Activated CD4-positive, alpha-beta T cell treated with anti-CD3 and anti-CD28 coated beads, Interleukin-2, amount 10 ng/mL, durations not matched to agents 7 days and 5 days (primary cell): ENCODE measurements at regions not wholly inside any gene's neighbourhood (a gene's known extent, or its start where the extent isn't known, plus 50 kb on each side); places are given as distances from the start of the nearest gene placed in this dataset.
"Not testable (repeated sequence)": the region's sequence is repeated elsewhere in the genome, so short reads cannot be mapped to it uniquely, and the experiment has no call there.

ENCODE experiments used
- CTCF ChIA-PET: fragments of 350-600 bp; sonication (Branson Sonifier 250); formaldehyde crosslinking; loops from one replicate; lab custom pipeline; 2021; ENCODE audit warnings: antibody characterized with exemption; lab: Charles Lee
- POLR2A ChIA-PET: fragments of 350-600 bp; sonication (Branson Sonifier 250); formaldehyde crosslinking; loops from one replicate; lab custom pipeline; 2021; ENCODE audit warnings: antibody characterized with exemption; lab: Charles Lee
- DNase-seq: peaks from one replicate; pipeline ENCODE4 v3.0.0-alpha.2; 2020
- H3K27ac Mint-ChIP-seq: one replicate; pipeline ENCODE4 v1.8.0; 2021; ENCODE audit warnings: mild to moderate bottlenecking, moderate library complexity, mixed read lengths
- H3K27me3 Mint-ChIP-seq: one replicate; pipeline ENCODE4 v1.8.0; 2021; ENCODE audit warnings: mixed read lengths
- H3K36me3 Mint-ChIP-seq: one replicate; pipeline ENCODE4 v1.8.0; 2021; ENCODE audit warnings: low read depth, mixed read lengths
- H3K4me1 Mint-ChIP-seq: one replicate; pipeline ENCODE4 v1.8.0; 2021; ENCODE audit warnings: mixed read lengths
- H3K4me3 Mint-ChIP-seq: one replicate; pipeline ENCODE4 v1.8.0; 2021; ENCODE audit warnings: mild to moderate bottlenecking, moderate library complexity, mixed read lengths
- H3K9me3 Mint-ChIP-seq: one replicate; pipeline ENCODE4 v1.8.0; 2021; ENCODE audit warnings: mixed read lengths

GRCh38 chr13:66237411-66238062, 992.6 kb downstream of the PCDH9 start:
- ChIA-PET POLR2A (no interaction called here), CTCF (no interaction called here)
- no peaks in the 10 kb centered on the region for H3K4me1 Mint-ChIP-seq
- no peak overlapping the region for H3K4me3 Mint-ChIP-seq
- no peak overlapping the region for H3K27ac Mint-ChIP-seq
- no peaks in the 10 kb centered on the region for H3K27me3 Mint-ChIP-seq
- no peaks in the 10 kb centered on the region for H3K36me3 Mint-ChIP-seq
- H3K9me3 Mint-ChIP-seq, result peaks cover 3% of the 10 kb centered on the region
- DNase-seq, result no peak

DNA sequence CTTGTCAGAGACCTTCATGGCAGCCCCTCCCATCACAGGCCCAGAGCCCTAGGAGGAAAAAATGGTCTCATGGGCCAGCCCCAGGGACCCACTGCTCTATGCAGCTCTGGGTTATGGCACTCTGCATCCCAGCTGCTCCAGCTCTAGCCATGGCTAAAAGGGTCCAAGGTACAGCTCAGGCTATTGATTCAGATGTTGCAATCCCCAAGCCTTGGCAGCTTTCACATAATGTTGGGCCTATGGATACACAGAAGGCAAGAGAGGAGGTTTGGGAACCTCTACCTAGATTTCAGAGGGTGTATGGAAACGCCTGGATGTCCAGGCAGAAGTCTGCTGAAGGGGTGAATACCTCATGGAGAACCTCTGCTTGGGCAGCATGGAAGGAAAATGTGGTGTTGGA, 996.0 kb downstream of the PCDH9 start:
- Mint-ChIP-seq H3K27me3 (no peaks in the 10 kb centered on the region), H3K27ac (no peak overlapping the region), H3K4me1 (no peaks in the 10 kb centered on the region), H3K36me3 (no peaks in the 10 kb centered on the region), H3K9me3 (peaks cover 3% of the 10 kb centered on the region), H3K4me3 (no peak overlapping the region)
- POLR2A ChIA-PET, result no interaction called here
- CTCF ChIA-PET, result no interaction called here
- DNase-seq, result no peak

DNA sequence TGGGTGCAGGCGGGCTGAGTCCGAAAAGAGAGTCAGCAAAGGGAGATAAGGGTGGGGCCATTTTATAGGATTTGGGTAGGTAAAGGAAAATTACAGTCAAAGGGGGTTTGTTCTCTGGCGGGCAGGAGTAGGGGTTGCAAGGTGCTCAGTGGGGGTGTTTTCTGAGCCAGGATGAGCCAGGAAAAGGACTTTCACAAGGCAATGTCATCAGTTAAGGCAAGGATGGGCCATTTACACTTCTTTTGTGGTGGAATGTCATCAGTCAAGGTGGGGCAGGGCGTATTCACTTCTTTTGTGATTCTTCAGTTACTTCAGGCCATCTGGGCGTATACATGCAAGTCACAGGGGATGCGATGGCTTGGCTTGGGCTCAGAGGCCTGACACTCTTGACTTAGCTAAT, 998.2 kb downstream of the PCDH9 start:
- H3K4me3 Mint-ChIP-seq, H3K27ac Mint-ChIP-seq, H3K9me3 Mint-ChIP-seq, CTCF ChIA-PET, H3K27me3 Mint-ChIP-seq, H3K36me3 Mint-ChIP-seq, POLR2A ChIA-PET, DNase-seq, H3K4me1 Mint-ChIP-seq: not testable (repeated sequence)

- no peaks in the 10 kb centered on the region for H3K36me3 Mint-ChIP-seq
- H3K4me3 Mint-ChIP-seq, result no peak overlapping the region
- POLR2A ChIA-PET, result no interaction called here
- peaks cover 2% of the 10 kb centered on the region for H3K9me3 Mint-ChIP-seq
- DNase-seq, result no peak
- H3K27ac Mint-ChIP-seq, result no peak overlapping the region
- H3K27me3 Mint-ChIP-seq, result no peaks in the 10 kb centered on the region
- H3K4me1 Mint-ChIP-seq, result peaks cover 2% of the 10 kb centered on the region
- CTCF ChIA-PET, result interaction anchor here (0.6 kb wide), 1 partner anchor 9 kb away, joined by 3 read pairs; no protein-coding TSS in a partner anchor
Measured at GRCh38 chr13:66225072-66225471, 1005.1 kb downstream of the PCDH9 start.

- H3K27ac Mint-ChIP-seq, result no peak overlapping the region
- CTCF ChIA-PET, result no interaction called here
- H3K36me3 Mint-ChIP-seq, result no peaks in the 10 kb centered on the region
- H3K4me1 Mint-ChIP-seq, result peaks cover 2% of the 10 kb centered on the region
- no peak for DNase-seq
- peaks cover 2% of the 10 kb centered on the region for H3K9me3 Mint-ChIP-seq
- no peaks in the 10 kb centered on the region for H3K27me3 Mint-ChIP-seq
- POLR2A ChIA-PET, result no interaction called here
- H3K4me3 Mint-ChIP-seq, result no peak overlapping the region
Measured at GRCh38 chr13:66224663-66225062, 1005.5 kb downstream of the PCDH9 start.

DNA sequence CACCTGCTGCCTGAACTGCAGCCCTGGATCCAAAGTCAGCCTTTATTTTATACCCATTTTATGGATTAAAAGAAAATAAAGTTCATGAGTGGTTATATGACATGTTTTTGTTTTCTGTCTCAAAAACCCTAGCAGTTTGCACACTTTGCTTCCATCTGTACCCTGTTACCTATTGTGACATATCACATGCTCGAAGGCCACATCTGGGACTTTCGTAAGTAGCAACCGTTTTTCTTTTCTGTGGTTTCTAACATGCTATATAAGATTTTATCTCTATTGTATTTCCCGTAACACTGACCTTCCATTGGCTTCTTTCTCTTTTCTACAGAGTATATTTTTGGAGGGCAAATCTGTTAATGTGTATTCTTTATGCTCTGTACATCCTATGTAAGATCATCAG, 1007.2 kb downstream of the PCDH9 start:
- CTCF ChIA-PET, result no interaction called here
- H3K4me3 Mint-ChIP-seq, result no peak overlapping the region

DNA sequence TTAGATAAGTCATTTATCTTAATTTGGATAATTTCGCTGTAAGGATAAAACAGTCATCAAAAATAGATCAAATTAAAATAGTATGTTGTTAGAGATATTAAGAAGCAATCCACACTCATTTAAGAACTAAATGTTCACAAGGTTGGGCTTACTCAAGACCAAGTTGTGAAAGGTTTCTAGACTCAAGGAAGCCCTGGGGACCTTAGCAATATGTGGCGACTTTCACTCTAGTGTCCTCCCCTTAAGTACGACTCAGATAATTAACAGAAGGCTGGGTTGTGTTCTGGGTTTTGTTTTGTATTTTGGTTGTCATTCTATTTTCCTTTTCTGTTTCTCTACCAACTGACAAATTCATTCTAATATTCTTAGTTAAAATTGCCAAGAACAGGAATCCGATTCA, 1008.0 kb downstream of the PCDH9 start:
- CTCF ChIA-PET, result no interaction called here
- POLR2A ChIA-PET, result no interaction called here
- DNase-seq, result no peak
- Mint-ChIP-seq H3K4me3 (no peak overlapping the region), H3K27ac (no peak overlapping the region), H3K9me3 (peaks cover 2% of the 10 kb centered on the region), H3K27me3 (no peaks in the 10 kb centered on the region), H3K4me1 (peaks cover 2% of the 10 kb centered on the region), H3K36me3 (no peaks in the 10 kb centered on the region)

More for the DNA sequence above, 1007.2 kb downstream of the PCDH9 start:
- POLR2A ChIA-PET, result no interaction called here
- no peak for DNase-seq
- Mint-ChIP-seq H3K4me1 (peaks cover 2% of the 10 kb centered on the region), H3K27me3 (no peaks in the 10 kb centered on the region), H3K27ac (no peak overlapping the region), H3K36me3 (no peaks in the 10 kb centered on the region), H3K9me3 (peaks cover 2% of the 10 kb centered on the region)

DNA sequence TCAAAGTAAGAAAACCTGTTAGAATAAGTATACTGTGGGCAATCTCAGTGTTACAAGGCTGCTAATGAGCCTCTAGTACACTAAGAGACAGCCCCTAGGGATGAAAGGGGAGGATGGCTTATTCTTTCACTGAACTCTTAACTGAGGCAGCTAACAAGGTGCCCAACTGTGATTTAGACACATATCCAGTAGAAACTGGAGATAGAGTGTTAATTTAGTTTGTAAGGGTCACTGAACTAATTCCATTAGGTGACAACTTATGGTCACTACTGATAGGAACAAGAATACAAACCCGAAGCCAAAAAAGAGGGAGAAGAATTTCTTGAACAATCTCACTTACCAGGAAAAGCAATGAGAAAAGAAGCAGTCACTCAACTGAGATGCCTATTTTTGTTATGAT, 1010.6 kb downstream of the PCDH9 start:
- Mint-ChIP-seq H3K4me3 (no peak overlapping the region), H3K9me3 (no peaks in the 10 kb centered on the region), H3K4me1 (peaks cover 2% of the 10 kb centered on the region), H3K27me3 (no peaks in the 10 kb centered on the region), H3K27ac (no peak overlapping the region), H3K36me3 (no peaks in the 10 kb centered on the region)
- CTCF ChIA-PET, result no interaction called here
- POLR2A ChIA-PET, result no interaction called here
- DNase-seq, result no peak

GRCh38 chr13:66218583-66218982, 1011.6 kb downstream of the PCDH9 start:
- no peak for DNase-seq
- CTCF ChIA-PET, result interaction anchor here (0.6 kb wide), 1 partner anchor 37 kb away, joined by 3 read pairs; no protein-coding TSS in a partner anchor
- H3K4me3 Mint-ChIP-seq, result no peak overlapping the region
- POLR2A ChIA-PET, result no interaction called here
- H3K9me3 Mint-ChIP-seq, result no peaks in the 10 kb centered on the region
- H3K4me1 Mint-ChIP-seq, result peaks cover 2% of the 10 kb centered on the region
- H3K27ac Mint-ChIP-seq, result no peak overlapping the region
- H3K27me3 Mint-ChIP-seq, result no peaks in the 10 kb centered on the region
- no peaks in the 10 kb centered on the region for H3K36me3 Mint-ChIP-seq

DNA sequence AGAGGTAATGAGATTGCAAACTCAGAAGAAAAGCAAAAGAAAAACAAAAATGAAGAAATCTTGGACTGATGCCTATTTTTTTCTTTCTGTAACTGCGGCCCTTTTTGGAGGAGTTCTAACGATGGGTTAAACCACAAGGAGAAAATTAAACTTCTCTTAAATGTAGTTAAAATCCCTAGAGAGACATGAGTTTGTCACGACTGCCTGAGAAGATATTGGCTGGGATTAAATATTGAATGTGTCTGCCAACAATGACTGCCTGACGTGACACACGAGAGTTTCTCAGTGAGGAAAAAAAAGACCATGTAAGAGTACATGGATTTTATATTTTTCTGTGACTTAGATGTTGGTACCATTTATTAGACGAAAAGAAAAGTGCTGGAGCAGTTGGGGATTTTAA, 1013.4 kb downstream of the PCDH9 start:
- H3K36me3 Mint-ChIP-seq, result no peaks in the 10 kb centered on the region
- ChIA-PET CTCF (interaction anchor here (0.6 kb wide), 1 partner anchor 74 kb away, joined by 3 read pairs; no protein-coding TSS in a partner anchor), POLR2A (no interaction called here)
- no peaks in the 10 kb centered on the region for H3K27me3 Mint-ChIP-seq
- no peaks in the 10 kb centered on the region for H3K4me1 Mint-ChIP-seq
- no peak overlapping the region for H3K4me3 Mint-ChIP-seq
- no peaks in the 10 kb centered on the region for H3K9me3 Mint-ChIP-seq
- H3K27ac Mint-ChIP-seq, result no peak overlapping the region
- DNase-seq, result no peak

GRCh38 chr13:66214467-66214866, 1015.7 kb downstream of the PCDH9 start:
- DNase-seq, result no peak
- H3K4me3 Mint-ChIP-seq, result no peak overlapping the region
- CTCF ChIA-PET, result no interaction called here
- H3K4me1 Mint-ChIP-seq, result no peaks in the 10 kb centered on the region
- no peak overlapping the region for H3K27ac Mint-ChIP-seq
- H3K9me3 Mint-ChIP-seq, result no peaks in the 10 kb centered on the region
- H3K27me3 Mint-ChIP-seq, result no peaks in the 10 kb centered on the region
- H3K36me3 Mint-ChIP-seq, result no peaks in the 10 kb centered on the region
- POLR2A ChIA-PET, result no interaction called here

- ChIA-PET POLR2A (no interaction called here), CTCF (interaction anchor here (1.3 kb wide), 1 partner anchor 8 kb away, joined by 3 read pairs; no protein-coding TSS in a partner anchor)
- Mint-ChIP-seq H3K4me3 (no peak overlapping the region), H3K4me1 (no peaks in the 10 kb centered on the region), H3K9me3 (no peaks in the 10 kb centered on the region), H3K27ac (no peak overlapping the region), H3K36me3 (no peaks in the 10 kb centered on the region), H3K27me3 (no peaks in the 10 kb centered on the region)
- DNase-seq, result no peak
Measured at GRCh38 chr13:66212511-66212910, 1017.6 kb downstream of the PCDH9 start.

- no peaks in the 10 kb centered on the region for H3K36me3 Mint-ChIP-seq
- no peak overlapping the region for H3K27ac Mint-ChIP-seq
- CTCF ChIA-PET, result no interaction called here
- no peaks in the 10 kb centered on the region for H3K27me3 Mint-ChIP-seq
- no peak overlapping the region for H3K4me3 Mint-ChIP-seq
- POLR2A ChIA-PET, result no interaction called here
- no peaks in the 10 kb centered on the region for H3K9me3 Mint-ChIP-seq
- H3K4me1 Mint-ChIP-seq, result no peaks in the 10 kb centered on the region
- DNase-seq, result no peak
Measured at GRCh38 chr13:66210677-66211076, 1019.5 kb downstream of the PCDH9 start.

DNA sequence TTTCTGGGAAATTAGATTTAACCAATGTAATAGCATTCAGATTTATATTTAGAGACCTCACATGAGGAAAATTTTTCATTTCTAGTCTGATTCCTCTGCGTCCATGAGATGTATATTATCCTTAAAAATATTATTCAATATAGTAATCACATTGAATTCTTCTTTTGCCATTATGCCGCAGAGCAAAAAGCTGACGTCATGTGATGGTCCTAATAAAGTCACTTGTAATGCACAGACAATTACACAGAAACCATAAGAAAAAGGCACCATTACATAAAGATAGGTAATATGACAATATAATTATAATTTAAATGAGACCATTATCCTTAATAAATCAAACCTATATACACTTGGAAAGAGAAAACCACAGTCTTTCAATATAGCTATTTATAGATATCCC, 1021.5 kb downstream of the PCDH9 start:
- CTCF ChIA-PET, result no interaction called here
- Mint-ChIP-seq H3K27me3 (no peaks in the 10 kb centered on the region), H3K4me1 (no peaks in the 10 kb centered on the region), H3K4me3 (no peak overlapping the region), H3K27ac (no peak overlapping the region), H3K36me3 (no peaks in the 10 kb centered on the region), H3K9me3 (no peaks in the 10 kb centered on the region)
- POLR2A ChIA-PET, result no interaction called here
- DNase-seq, result no peak
